ENCODE measurements at regions not wholly inside any gene's neighbourhood (a gene's known extent, or its start where the extent isn't known, plus 50 kb on each side); places are given as distances from the start of the nearest gene placed in this dataset.

DNA sequence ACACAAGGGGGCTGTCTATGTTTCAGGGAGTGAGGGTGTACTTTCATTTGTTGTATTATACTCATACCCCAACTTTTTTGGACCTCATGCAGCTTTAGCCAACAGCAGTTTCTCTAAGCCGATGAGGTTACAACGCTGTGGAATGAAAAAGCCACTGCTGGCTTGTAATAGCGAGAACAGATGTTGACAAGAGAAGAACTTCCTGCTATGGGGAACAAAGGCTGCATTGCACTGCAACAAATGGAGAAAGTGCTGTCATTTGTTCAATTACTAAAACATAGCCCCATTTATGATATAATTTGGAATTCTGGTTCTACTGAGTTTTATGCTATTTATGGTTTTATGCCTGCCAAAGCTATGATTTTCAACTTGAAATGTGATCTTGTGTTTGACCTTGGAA, 104.2 kb upstream of the TMEM72 start:
- ATAC-seq (ENCODE audit: low FRiP score) (no peak), DNase-seq (ENCODE audit: low spot score) (no peak)
- TF ChIP-seq, protein P1, sequence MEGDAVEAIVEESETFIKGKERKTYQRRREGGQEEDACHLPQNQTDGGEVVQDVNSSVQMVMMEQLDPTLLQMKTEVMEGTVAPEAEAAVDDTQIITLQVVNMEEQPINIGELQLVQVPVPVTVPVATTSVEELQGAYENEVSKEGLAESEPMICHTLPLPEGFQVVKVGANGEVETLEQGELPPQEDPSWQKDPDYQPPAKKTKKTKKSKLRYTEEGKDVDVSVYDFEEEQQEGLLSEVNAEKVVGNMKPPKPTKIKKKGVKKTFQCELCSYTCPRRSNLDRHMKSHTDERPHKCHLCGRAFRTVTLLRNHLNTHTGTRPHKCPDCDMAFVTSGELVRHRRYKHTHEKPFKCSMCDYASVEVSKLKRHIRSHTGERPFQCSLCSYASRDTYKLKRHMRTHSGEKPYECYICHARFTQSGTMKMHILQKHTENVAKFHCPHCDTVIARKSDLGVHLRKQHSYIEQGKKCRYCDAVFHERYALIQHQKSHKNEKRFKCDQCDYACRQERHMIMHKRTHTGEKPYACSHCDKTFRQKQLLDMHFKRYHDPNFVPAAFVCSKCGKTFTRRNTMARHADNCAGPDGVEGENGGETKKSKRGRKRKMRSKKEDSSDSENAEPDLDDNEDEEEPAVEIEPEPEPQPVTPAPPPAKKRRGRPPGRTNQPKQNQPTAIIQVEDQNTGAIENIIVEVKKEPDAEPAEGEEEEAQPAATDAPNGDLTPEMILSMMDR (IDR thresholded peaks at IDR 0.05), result no peak

DNA sequence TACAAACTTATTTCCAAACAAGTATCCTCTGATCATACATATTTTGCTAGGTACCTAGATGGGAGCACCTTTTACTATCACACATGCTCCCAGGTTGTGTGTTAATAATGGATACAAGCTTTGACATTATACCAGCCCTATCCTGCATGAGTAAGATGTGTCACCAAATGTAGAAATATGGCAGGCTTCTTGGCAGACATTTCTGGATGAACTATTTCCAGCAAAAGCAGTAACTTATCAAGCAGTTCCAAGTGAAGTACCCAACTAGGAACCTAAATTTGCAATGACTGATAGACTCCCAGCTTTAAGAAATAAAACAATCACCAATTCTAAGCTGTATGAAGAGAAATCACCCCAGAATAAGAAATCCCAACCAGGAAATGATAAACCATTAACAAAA, 103.7 kb upstream of the TMEM72 start:
- DNase-seq (ENCODE audit: low spot score) (no peak), ATAC-seq (ENCODE audit: low FRiP score) (no peak)
- TF ChIP-seq, protein P1 (IDR thresholded peaks at IDR 0.05), result no peak

- DNase-seq (ENCODE audit: low spot score), result no peak
- no peak for ATAC-seq (ENCODE audit: low FRiP score)
- TF ChIP-seq, protein P1 (IDR thresholded peaks at IDR 0.05), result no peak
These were observed 101.5 kb upstream of the TMEM72 start for GRCh38 chr10:44809647-44810046.

DNA sequence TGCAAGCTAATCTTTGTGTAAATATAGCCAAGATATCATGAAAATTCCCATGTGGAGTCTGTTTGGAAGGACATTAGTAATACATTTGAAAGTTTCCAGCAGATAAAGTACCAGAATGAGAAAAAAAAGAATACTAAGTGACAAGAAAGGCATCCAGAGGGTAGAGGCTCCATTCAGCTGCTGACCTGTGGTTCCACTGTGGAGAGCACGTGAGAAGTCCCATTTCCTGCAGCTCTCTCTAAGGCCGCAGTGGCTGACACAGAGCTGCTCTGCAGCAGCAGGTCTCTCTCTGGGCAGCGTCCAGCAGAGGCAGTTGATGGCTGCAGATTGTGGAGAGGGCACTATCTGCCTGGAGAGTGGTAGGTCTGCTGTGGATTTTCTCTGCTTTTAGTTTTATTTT, 100.1 kb upstream of the TMEM72 start:
- TF ChIP-seq, protein P1 (IDR thresholded peaks at IDR 0.05), result no peak
- no peak for ATAC-seq (ENCODE audit: low FRiP score)
- no peak for DNase-seq (ENCODE audit: low spot score)

GRCh38 chr10:44813201-44813600, 97.9 kb upstream of the TMEM72 start:
- ATAC-seq (ENCODE audit: low FRiP score) (no peak), DNase-seq (ENCODE audit: low spot score) (no peak)
- TF ChIP-seq, protein P1 (IDR thresholded peaks at IDR 0.05), result no peak

- DNase-seq (ENCODE audit: low spot score) (no peak), ATAC-seq (ENCODE audit: low FRiP score) (no peak)
- TF ChIP-seq, protein P1 (IDR thresholded peaks at IDR 0.05), result no peak
These were observed 96.2 kb upstream of the TMEM72 start for GRCh38 chr10:44814929-44815328.

- ATAC-seq (ENCODE audit: low FRiP score), result no peak
These were observed 93.0 kb upstream of the TMEM72 start for GRCh38 chr10:44818041-44818649.

More at GRCh38 chr10:44818041-44818649, 93.0 kb upstream of the TMEM72 start:
- no peak for DNase-seq (ENCODE audit: low spot score)
- TF ChIP-seq, protein P1 (IDR thresholded peaks at IDR 0.05), result no peak
